M059J (cell line): ENCODE measurements at regions not wholly inside any gene's neighbourhood (a gene's known extent, or its start where the extent isn't known, plus 50 kb on each side); places are given as distances from the start of the nearest gene placed in this dataset.
"Not testable (repeated sequence)": the region's sequence is repeated elsewhere in the genome, so short reads cannot be mapped to it uniquely, and the experiment has no call there.

ENCODE experiments used
- DNase-seq: peaks from one replicate; pipeline ENCODE4 v3.0.0-alpha.2; 2012; ENCODE audit warnings: low read depth

- no peak for DNase-seq
Measured at GRCh38 chr7:39825401-39825980, 124.6 kb upstream of the CDK13 start.

- no peak for DNase-seq
Measured at GRCh38 chr7:39826166-39826565, 123.9 kb upstream of the CDK13 start.

GRCh38 chr7:39827571-39827970 is 122.5 kb upstream of the CDK13 start:
- DNase-seq = no peak

GRCh38 chr7:39829028-39829427 is 121.0 kb upstream of the CDK13 start:
- no peak for DNase-seq

GRCh38 chr7:39832519-39833085 is 117.5 kb upstream of the CDK13 start:
- no peak for DNase-seq

GRCh38 chr7:39833180-39833799 is 116.8 kb upstream of the CDK13 start:
- peak; percentile 61 for DNase-seq

- not testable (repeated sequence) for DNase-seq
Measured at GRCh38 chr7:39833865-39834634, 116.0 kb upstream of the CDK13 start.

GRCh38 chr7:39838326-39838725 is 111.7 kb upstream of the CDK13 start:
- peak; percentile 74 for DNase-seq

- DNase-seq = peak; percentile 18
Measured at GRCh38 chr7:39845006-39845405, 105.0 kb upstream of the CDK13 start.

GRCh38 chr7:39847227-39847626 is 102.8 kb upstream of the CDK13 start:
- DNase-seq = no peak

- no peak for DNase-seq
Measured at GRCh38 chr7:39851466-39852045, 98.5 kb upstream of the CDK13 start.

GRCh38 chr7:39854616-39855324 is 95.3 kb upstream of the CDK13 start:
- DNase-seq = not testable (repeated sequence)

GRCh38 chr7:39855325-39855674 is 94.8 kb upstream of the CDK13 start:
- no peak for DNase-seq

GRCh38 chr7:39863675-39864322 is 86.3 kb upstream of the CDK13 start:
- DNase-seq = peak; percentile 37

GRCh38 chr7:39869888-39870522 is 80.1 kb upstream of the CDK13 start:
- DNase-seq = not testable (repeated sequence)

- DNase-seq = not testable (repeated sequence)
Measured at GRCh38 chr7:39871610-39872009, 78.4 kb upstream of the CDK13 start.

GRCh38 chr7:39880556-39880955 is 69.5 kb upstream of the CDK13 start:
- DNase-seq = peak; percentile 10

- DNase-seq = no peak
Measured at GRCh38 chr7:39882148-39882784, 67.8 kb upstream of the CDK13 start.

GRCh38 chr7:39883812-39884390 is 66.2 kb upstream of the CDK13 start:
- DNase-seq = no peak
